T-cell (primary cell): ENCODE measurements at regions not wholly inside any gene's neighbourhood (a gene's known extent, or its start where the extent isn't known, plus 50 kb on each side); places are given as distances from the start of the nearest gene placed in this dataset.

Experiments
- ATAC-seq, 4 experiments: fragments of 200-7000 bp in 3 of 4; fragments of 150-1000 bp in 1 of 4; cut with Tn5 transposase; replicated peaks in 1 of 4; 1 replicate in 3 of 4; 2 replicates in 1 of 4; pipeline ENCODE4 v1.10.0; 2021; ENCODE audit warnings: moderate library complexity in 3 of 4, mild to moderate bottlenecking in 2 of 4, moderate number of reproducible peaks in 1 of 4
- CTCF ChIA-PET, 2 donors: fragments of 300-600 bp; sonication (Branson Sonifier 250); formaldehyde crosslinking; loops; one replicate each; lab custom pipeline; 2022; ENCODE audit warnings: antibody characterized with exemption in 2 of 2; lab: Charles Lee
- POLR2A ChIA-PET, 2 donors: fragments of 300-600 bp; sonication (Branson Sonifier 250); formaldehyde crosslinking; loops; one replicate each; lab custom pipeline; 2022; ENCODE audit warnings: antibody characterized with exemption in 2 of 2; lab: Charles Lee
- DNase-seq, 35 experiments: peaks; one replicate each; pipeline versions ENCODE4 v3.0.0 to v3.0.0-alpha.2; 2013 to 2023
- H3K27ac ChIP-seq: one replicate; pipeline ENCODE4 v1.5.1; 2013; ENCODE audit warnings: low read length
- H3K27me3 ChIP-seq, 2 experiments: replicated peaks in 1 of 2; 1 replicate in 1 of 2; 2 replicates in 1 of 2; pipeline versions ENCODE4 v1.6.1 to v1.7.0; 2013; ENCODE audit warnings: low read length in 1 of 2, mixed read lengths in 1 of 2; ENCODE audit not compliant: control insufficient read depth in 2 of 2, insufficient read depth in 2 of 2; ENCODE audit errors: extremely low read depth in 1 of 2
- H3K36me3 ChIP-seq, 2 donors: 1 replicate in 1 of 2; 2 replicates in 1 of 2; pipeline versions ENCODE4 v1.6.1 to v1.7.0; 2013; ENCODE audit warnings: low read length in 1 of 2; ENCODE audit not compliant: control insufficient read depth in 2 of 2, insufficient read depth in 1 of 2; ENCODE audit errors: extremely low read depth in 1 of 2
- H3K4me1 ChIP-seq, 2 experiments: 1 replicate in 1 of 2; 2 replicates in 1 of 2; pipeline versions ENCODE4 v1.6.1 to v1.7.0; 2013; ENCODE audit warnings: low read length in 2 of 2, mixed read lengths in 1 of 2; ENCODE audit not compliant: insufficient read depth in 2 of 2, control insufficient read depth in 1 of 2; ENCODE audit errors: extremely low read depth in 1 of 2
- H3K4me3 ChIP-seq, 2 donors: 1 replicate in 1 of 2; 2 replicates in 1 of 2; pipeline versions ENCODE4 v1.5.1 to v1.7.0; 2013; ENCODE audit warnings: mild to moderate bottlenecking in 2 of 2, low read length in 1 of 2, moderate library complexity in 1 of 2; ENCODE audit not compliant: control insufficient read depth in 1 of 2; ENCODE audit errors: extremely low read depth in 1 of 2
- H3K9me3 ChIP-seq: 2 replicates; pipeline ENCODE4 v1.7.0; 2013
- H3K27ac Mint-ChIP-seq, 2 donors: one replicate each; pipeline ENCODE4 v1.8.0; 2020 to 2021; ENCODE audit warnings: mild to moderate bottlenecking in 2 of 2, mixed read lengths in 2 of 2
- H3K27me3 Mint-ChIP-seq, 2 donors: one replicate each; pipeline ENCODE4 v1.8.0; 2021 to 2022; ENCODE audit warnings: mixed read lengths in 2 of 2
- H3K36me3 Mint-ChIP-seq: one replicate; pipeline ENCODE4 v1.8.0; 2021; ENCODE audit warnings: mixed read lengths
- H3K4me1 Mint-ChIP-seq, 3 donors: one replicate each; pipeline ENCODE4 v1.8.0; 2020 to 2022; ENCODE audit warnings: mixed read lengths in 3 of 3, mild to moderate bottlenecking in 1 of 3
- H3K4me3 Mint-ChIP-seq, 3 donors: one replicate each; pipeline ENCODE4 v1.8.0; 2020 to 2022; ENCODE audit warnings: mild to moderate bottlenecking in 3 of 3, mixed read lengths in 3 of 3, moderate library complexity in 3 of 3
- H3K9me3 Mint-ChIP-seq, 3 donors: one replicate each; pipeline ENCODE4 v1.8.0; 2020 to 2022; ENCODE audit warnings: mixed read lengths in 3 of 3
- WGBS: methylation state at CpG from one replicate; pipeline ENCODE4 v1.1.5; 2013; ENCODE audit warnings: missing lambda C conversion rate; ENCODE audit not compliant: insufficient coverage; 5-methylcytosine and 5-hydroxymethylcytosine counted together

GRCh38 chr5:158463188-158463587, 604.2 kb upstream of the CLINT1 start:
- POLR2A ChIA-PET: no interaction called here
- Mint-ChIP-seq H3K27ac (no peak overlapping the region), H3K9me3 (no peaks in the 10 kb centered on the region), H3K27me3 (no peaks in the 10 kb centered on the region), H3K4me1 (peaks cover 0 to 19% (median 0%) of the 10 kb centered on the region in 3 donors), H3K36me3 (no peaks in the 10 kb centered on the region), H3K4me3 (no peak overlapping the region)
- Histone ChIP-seq H3K27me3 (no peaks in the 10 kb centered on the region), H3K36me3 (no peaks in the 10 kb centered on the region), H3K4me3 (no peak overlapping the region), H3K4me1 (no peaks in the 10 kb centered on the region), H3K9me3 (no peaks in the 10 kb centered on the region), H3K27ac (no peak overlapping the region)
- ATAC-seq (no peak), DNase-seq (no peak)
- CTCF ChIA-PET: no interaction called here
- WGBS: no CpG with 5 or more reads among the region's 1 CpG

GRCh38 chr5:158462349-158463114, 603.6 kb upstream of the CLINT1 start:
- ATAC-seq: no peak
- Mint-ChIP-seq H3K27ac (no peak overlapping the region), H3K4me1 (peaks cover 0 to 16% (median 0%) of the 10 kb centered on the region in 3 donors), H3K36me3 (no peaks in the 10 kb centered on the region), H3K9me3 (no peaks in the 10 kb centered on the region), H3K27me3 (no peaks in the 10 kb centered on the region), H3K4me3 (no peak overlapping the region)
- H3K4me3 ChIP-seq: no peak overlapping the region
- ChIA-PET POLR2A (no interaction called here), CTCF (no interaction called here)
- DNase-seq: no peak
- H3K27me3 ChIP-seq: no peaks in the 10 kb centered on the region
- no peak overlapping the region for H3K27ac ChIP-seq
- H3K36me3 ChIP-seq: no peaks in the 10 kb centered on the region
- no peaks in the 10 kb centered on the region for H3K4me1 ChIP-seq
- WGBS: 75% methylated on average over 4 of the region's 9 CpGs
- H3K9me3 ChIP-seq: no peaks in the 10 kb centered on the region

- H3K27me3 Mint-ChIP-seq: no peaks in the 10 kb centered on the region
- Histone ChIP-seq H3K9me3 (no peaks in the 10 kb centered on the region), H3K27ac (no peak overlapping the region), H3K4me3 (no peak overlapping the region), H3K36me3 (no peaks in the 10 kb centered on the region), H3K27me3 (no peaks in the 10 kb centered on the region), H3K4me1 (no peaks in the 10 kb centered on the region)
- no peak overlapping the region for H3K4me3 Mint-ChIP-seq
- no peak for DNase-seq
- ChIA-PET POLR2A (no interaction called here), CTCF (no interaction called here)
- peaks cover 0 to 13% (median 0%) of the 10 kb centered on the region in 3 donors for H3K4me1 Mint-ChIP-seq
- WGBS: 60% methylated on average over 2 of the region's 4 CpGs
- no peaks in the 10 kb centered on the region for H3K36me3 Mint-ChIP-seq
- no peak overlapping the region for H3K27ac Mint-ChIP-seq
- no peak for ATAC-seq
- H3K9me3 Mint-ChIP-seq: no peaks in the 10 kb centered on the region
Measured at GRCh38 chr5:158461240-158461854, 602.4 kb upstream of the CLINT1 start.

- no peaks in the 10 kb centered on the region for H3K9me3 Mint-ChIP-seq
- WGBS: 100% methylated on average over 1 of the region's 2 CpGs
- no peaks in the 10 kb centered on the region for H3K4me1 ChIP-seq
- H3K27me3 Mint-ChIP-seq: no peaks in the 10 kb centered on the region
- no peak overlapping the region for H3K27ac Mint-ChIP-seq
- no peaks in the 10 kb centered on the region for H3K27me3 ChIP-seq
- no peak overlapping the region for H3K27ac ChIP-seq
- H3K9me3 ChIP-seq: no peaks in the 10 kb centered on the region
- H3K36me3 ChIP-seq: no peaks in the 10 kb centered on the region
- ChIA-PET POLR2A (no interaction called here), CTCF (no interaction called here)
- H3K4me1 Mint-ChIP-seq: no peaks in the 10 kb centered on the region
- no peak for DNase-seq
- ATAC-seq: no peak
- no peaks in the 10 kb centered on the region for H3K36me3 Mint-ChIP-seq
- no peak overlapping the region for H3K4me3 ChIP-seq
- no peak overlapping the region for H3K4me3 Mint-ChIP-seq
Measured at GRCh38 chr5:158458086-158458485, 599.1 kb upstream of the CLINT1 start.

- no peaks in the 10 kb centered on the region for H3K9me3 Mint-ChIP-seq
- Histone ChIP-seq H3K4me1 (no peaks in the 10 kb centered on the region), H3K27ac (no peak overlapping the region), H3K9me3 (no peaks in the 10 kb centered on the region), H3K36me3 (no peaks in the 10 kb centered on the region), H3K27me3 (no peaks in the 10 kb centered on the region), H3K4me3 (no peak overlapping the region)
- ChIA-PET POLR2A (no interaction called here), CTCF (interaction anchor here in 1 of 2 donors (0.5 to 1.3 kb wide), 3 partner anchors 20 to 1981 kb away, joined by 3 to 4 read pairs (median 3); no protein-coding TSS in a partner anchor)
- H3K27me3 Mint-ChIP-seq: no peaks in the 10 kb centered on the region
- no peaks in the 10 kb centered on the region for H3K4me1 Mint-ChIP-seq
- no peak overlapping the region for H3K4me3 Mint-ChIP-seq
- H3K36me3 Mint-ChIP-seq: no peaks in the 10 kb centered on the region
- WGBS: no CpG with 5 or more reads among the region's 1 CpG
- no peak overlapping the region for H3K27ac Mint-ChIP-seq
- DNase-seq (no peak), ATAC-seq (no peak)
Measured at GRCh38 chr5:158456756-158457155, 597.8 kb upstream of the CLINT1 start.

- H3K36me3 ChIP-seq: no peaks in the 10 kb centered on the region
- no peak overlapping the region for H3K4me3 ChIP-seq
- CTCF ChIA-PET: no interaction called here
- no peaks in the 10 kb centered on the region for H3K36me3 Mint-ChIP-seq
- ATAC-seq: no peak
- H3K4me1 ChIP-seq: no peaks in the 10 kb centered on the region
- H3K9me3 ChIP-seq: no peaks in the 10 kb centered on the region
- DNase-seq: no peak
- H3K9me3 Mint-ChIP-seq: no peaks in the 10 kb centered on the region
- no CpG with 5 or more reads among the region's 3 CpGs for WGBS
- no peaks in the 10 kb centered on the region for H3K4me1 Mint-ChIP-seq
- no peaks in the 10 kb centered on the region for H3K27me3 Mint-ChIP-seq
- POLR2A ChIA-PET: no interaction called here
- H3K4me3 Mint-ChIP-seq: no peak overlapping the region
- H3K27ac Mint-ChIP-seq: no peak overlapping the region
- H3K27me3 ChIP-seq: no peaks in the 10 kb centered on the region
- H3K27ac ChIP-seq: no peak overlapping the region
Measured at GRCh38 chr5:158456241-158456640, 597.3 kb upstream of the CLINT1 start.
